Fibroblast of lung (primary cell): ENCODE measurements at regions not wholly inside any gene's neighbourhood (a gene's known extent, or its start where the extent isn't known, plus 50 kb on each side); places are given as distances from the start of the nearest gene placed in this dataset.

Experiments
- DNase-seq, 2 donors: peaks; one replicate each; pipeline versions ENCODE4 v3.0.0 to v3.0.0-alpha.2; 2010; ENCODE audit warnings: low read depth in 2 of 2
- H2AFZ ChIP-seq: 2 replicates; pipeline ENCODE4 v1.5.1; 2012; ENCODE audit warnings: low read length, control low read depth, inconsistent platforms
- H3K27ac ChIP-seq: 2 replicates; pipeline ENCODE4 v1.5.1; 2011; ENCODE audit warnings: low read length, control low read depth; ENCODE audit not compliant: insufficient read depth
- H3K27me3 ChIP-seq: 2 replicates; pipeline ENCODE4 v1.5.1; 2011; ENCODE audit warnings: mild to moderate bottlenecking, low read length; ENCODE audit not compliant: control insufficient read depth, insufficient read depth
- H3K36me3 ChIP-seq: 2 replicates; pipeline ENCODE4 v1.5.1; 2011; ENCODE audit warnings: low read length; ENCODE audit not compliant: control insufficient read depth, insufficient read depth
- H3K4me1 ChIP-seq: 2 replicates; pipeline ENCODE4 v1.5.1; 2011; ENCODE audit warnings: low read length; ENCODE audit not compliant: control insufficient read depth, insufficient read depth; ENCODE audit errors: extremely low read depth
- H3K4me2 ChIP-seq: 2 replicates; pipeline ENCODE4 v1.5.1; 2011; ENCODE audit warnings: low read length, control low read depth; ENCODE audit not compliant: insufficient read depth; ENCODE audit errors: extremely low read depth
- H3K4me3 ChIP-seq, 4 experiments: fragments of 200-600 bp in 1 of 4; sonication (generic) in 1 of 4; replicated peaks in 1 of 4; 2 replicates each; pipeline ENCODE4 v1.5.1; 2011 to 2016; ENCODE audit warnings: low read length in 4 of 4, low read depth in 3 of 4, mild to moderate bottlenecking in 3 of 4, control low read depth in 2 of 4, inconsistent platforms in 1 of 4, mixed read lengths in 1 of 4; ENCODE audit not compliant: insufficient read depth in 1 of 4; ENCODE audit errors: control extremely low read depth in 1 of 4
- H3K79me2 ChIP-seq: 2 replicates; pipeline ENCODE4 v1.5.1; 2012; ENCODE audit warnings: mild to moderate bottlenecking, low read length, inconsistent platforms; ENCODE audit not compliant: control insufficient read depth, insufficient read depth
- H3K9ac ChIP-seq: 2 replicates; pipeline ENCODE4 v1.5.1; 2011; ENCODE audit warnings: mild to moderate bottlenecking, low read length, control low read depth; ENCODE audit not compliant: insufficient read depth
- H3K9me3 ChIP-seq: 2 replicates; pipeline ENCODE4 v1.5.1; 2012; ENCODE audit warnings: low read depth, low read length; ENCODE audit not compliant: control insufficient read depth, insufficient read depth
- H4K20me1 ChIP-seq: 2 replicates; pipeline ENCODE4 v1.5.1; 2011; ENCODE audit warnings: low read length; ENCODE audit not compliant: control insufficient read depth, insufficient read depth; ENCODE audit errors: extremely low read depth
- CTCF ChIP-seq, 2 donors: IDR thresholded peaks in 1 of 2; conservative IDR thresholded peaks in 1 of 2; 1 replicate in 1 of 2; 2 replicates in 1 of 2; pipeline ENCODE4 v1.5.1; 2011 to 2012; ENCODE audit warnings: low read length in 2 of 2, control low read depth in 1 of 2, inconsistent platforms in 1 of 2, low read depth in 1 of 2, mild to moderate bottlenecking in 1 of 2
- EZH2 ChIP-seq: IDR thresholded peaks from 2 replicates; pipeline ENCODE4 v1.5.1; 2012; ENCODE audit warnings: low read length, control low read depth, mild to moderate bottlenecking; ENCODE audit errors: missing control alignments

- Histone ChIP-seq H3K4me3 (no peak overlapping the region), H3K27ac (no peak overlapping the region), H2AFZ (no peak overlapping the region), H3K36me3 (no peaks in the 10 kb centered on the region), H3K4me2 (no peak overlapping the region), H3K9me3 (no peaks in the 10 kb centered on the region), H3K4me1 (no peaks in the 10 kb centered on the region), H3K79me2 (no peaks in the 10 kb centered on the region), H3K27me3 (no peaks in the 10 kb centered on the region), H4K20me1 (no peaks in the 10 kb centered on the region), H3K9ac (no peak overlapping the region)
- no peak for DNase-seq
- no peak for TF ChIP-seq EZH2
- TF ChIP-seq CTCF (conservative IDR thresholded peaks at IDR 0.05 in 1 of 2, IDR thresholded peaks at IDR 0.05 in 1 of 2; ENCODE audit: low read depth in 1 of 2, low read length in 2 of 2): no peak
Observed at GRCh38 chr11:90449606-90450005, 226.8 kb upstream of the CHORDC1 start.

DNA sequence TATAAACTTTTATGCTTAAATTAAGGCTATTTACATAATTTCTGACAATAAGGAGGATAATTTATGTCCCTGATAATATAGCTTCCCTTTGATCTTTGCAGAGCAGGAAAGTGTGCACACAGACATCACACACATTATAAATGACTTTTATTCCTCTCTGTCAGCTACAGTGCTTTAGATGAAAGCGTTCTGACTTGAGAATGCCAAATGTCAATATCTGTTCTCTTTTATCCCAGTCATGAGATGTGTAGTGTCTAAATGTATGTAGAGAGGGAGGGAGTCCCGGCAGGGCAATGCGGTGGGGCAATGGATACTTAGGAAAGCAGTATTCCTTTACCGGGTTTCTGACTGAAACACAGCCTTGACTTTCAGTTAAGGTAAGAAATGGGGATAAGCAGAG, 225.4 kb upstream of the CHORDC1 start:
- Histone ChIP-seq H3K9me3 (no peaks in the 10 kb centered on the region), H4K20me1 (no peaks in the 10 kb centered on the region), H3K79me2 (no peaks in the 10 kb centered on the region), H3K4me2 (no peak overlapping the region), H2AFZ (no peak overlapping the region), H3K4me3 (no peak overlapping the region), H3K9ac (no peak overlapping the region), H3K4me1 (no peaks in the 10 kb centered on the region), H3K36me3 (no peaks in the 10 kb centered on the region), H3K27me3 (no peaks in the 10 kb centered on the region), H3K27ac (no peak overlapping the region)
- TF ChIP-seq EZH2: no peak
- TF ChIP-seq CTCF (conservative IDR thresholded peaks at IDR 0.05 in 1 of 2, IDR thresholded peaks at IDR 0.05 in 1 of 2; ENCODE audit: low read depth in 1 of 2, low read length in 2 of 2): no peak
- no peak for DNase-seq

GRCh38 chr11:90447618-90448017, 224.8 kb upstream of the CHORDC1 start:
- no peak overlapping the region for H3K27ac ChIP-seq
- no peak overlapping the region for H3K4me3 ChIP-seq
- no peaks in the 10 kb centered on the region for H3K36me3 ChIP-seq
- no peak overlapping the region for H3K9ac ChIP-seq
- H2AFZ ChIP-seq: no peak overlapping the region
- H3K4me2 ChIP-seq: no peak overlapping the region
- no peak for DNase-seq
- no peaks in the 10 kb centered on the region for H3K4me1 ChIP-seq
- H3K79me2 ChIP-seq: no peaks in the 10 kb centered on the region
- H3K27me3 ChIP-seq: no peaks in the 10 kb centered on the region
- TF ChIP-seq CTCF (conservative IDR thresholded peaks at IDR 0.05 in 1 of 2, IDR thresholded peaks at IDR 0.05 in 1 of 2; ENCODE audit: low read depth in 1 of 2, low read length in 2 of 2): no peak
- TF ChIP-seq EZH2: no peak
- H4K20me1 ChIP-seq: no peaks in the 10 kb centered on the region
- no peaks in the 10 kb centered on the region for H3K9me3 ChIP-seq
